SIG-M5 treated with dmso at 0.1 percent for 504 hours (cell line): ENCODE measurements at regions not wholly inside any gene's neighbourhood (a gene's known extent, or its start where the extent isn't known, plus 50 kb on each side); places are given as distances from the start of the nearest gene placed in this dataset.
"Not testable (repeated sequence)": the region's sequence is repeated elsewhere in the genome, so short reads cannot be mapped to it uniquely, and the experiment has no call there.

Experiments
- DNase-seq: peaks from one replicate; lab custom pipeline; 2025; ENCODE audit not compliant: unreplicated experiment; lab: John Stamatoyannopoulos, UW

GRCh38 chr10:108567899-108568752 lies 1355.2 kb downstream of the XPNPEP1 start:
- DNase-seq: no peak

DNA sequence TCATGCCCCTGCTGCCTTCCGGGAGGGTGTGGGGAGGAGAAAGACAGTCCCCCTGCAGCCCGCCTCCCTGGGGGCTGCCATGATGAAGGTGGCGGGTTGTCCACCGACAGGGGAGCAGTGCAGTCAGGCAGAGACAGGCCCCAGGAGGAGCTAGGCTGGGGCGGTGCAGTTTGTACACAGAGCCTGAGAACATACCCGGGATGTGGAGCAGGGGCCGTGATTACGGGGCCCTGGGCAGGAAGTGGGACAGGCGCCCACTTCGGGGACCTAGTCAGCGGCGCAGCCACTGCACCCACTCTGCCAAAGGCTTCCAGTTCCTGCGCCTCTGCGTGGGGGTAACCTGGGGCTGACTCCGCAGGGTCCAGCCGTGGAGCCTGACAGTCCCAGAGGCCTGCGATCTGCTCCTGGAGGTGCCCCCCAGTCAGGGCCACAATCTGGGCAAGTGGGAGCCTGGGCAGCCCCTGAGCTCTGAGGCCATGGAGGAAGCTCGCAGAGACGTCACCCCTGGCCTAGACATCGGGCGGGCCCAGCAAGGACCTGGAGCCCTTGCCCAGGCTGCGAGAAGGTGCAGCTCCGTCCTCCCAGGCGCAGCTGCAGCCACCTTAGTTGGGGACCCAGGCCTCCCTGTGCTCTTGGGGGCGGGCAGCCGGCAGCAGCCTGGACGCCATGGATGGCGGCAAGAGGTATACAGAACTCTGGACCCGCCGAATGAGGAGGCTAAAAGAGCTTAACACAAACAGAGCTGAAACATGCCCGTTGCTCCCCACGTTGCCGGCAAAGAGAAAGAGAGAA lies 1356.8 kb downstream of the XPNPEP1 start:
- DNase-seq: no peak

- DNase-seq: no peak
These were observed 1361.2 kb downstream of the XPNPEP1 start for GRCh38 chr10:108562105-108562504.

DNA sequence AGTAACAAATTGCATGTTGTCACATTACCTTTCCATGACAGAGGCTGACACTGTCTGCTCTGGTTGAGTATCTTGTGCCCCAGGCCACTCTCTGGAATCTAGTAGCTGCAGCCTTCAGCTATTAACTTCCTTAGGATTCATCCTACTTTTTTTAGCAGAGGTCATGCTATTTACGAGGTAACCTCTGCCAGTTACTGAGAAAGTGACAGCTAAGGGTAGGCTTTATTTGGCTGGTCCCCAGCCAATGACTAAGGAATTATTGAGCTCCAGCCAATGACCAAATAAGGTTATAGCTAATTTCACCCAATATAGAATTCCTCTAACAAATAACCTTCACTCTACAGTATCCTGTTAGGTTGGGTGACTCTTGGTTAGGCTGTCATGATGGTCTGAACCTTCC lies 1361.7 kb downstream of the XPNPEP1 start:
- no peak for DNase-seq

- no peak for DNase-seq
These were observed 1362.8 kb downstream of the XPNPEP1 start for GRCh38 chr10:108560488-108560887.

GRCh38 chr10:108556186-108556585 lies 1367.1 kb downstream of the XPNPEP1 start:
- DNase-seq: no peak

- no peak for DNase-seq
These were observed 1377.4 kb downstream of the XPNPEP1 start for GRCh38 chr10:108545921-108546320.

- peak; percentile 36 for DNase-seq
These were observed 1378.7 kb downstream of the XPNPEP1 start for GRCh38 chr10:108544500-108545120.

- DNase-seq: not testable (repeated sequence)
These were observed 1369.0 kb upstream of the SORCS1 start for GRCh38 chr10:108533551-108533950.

DNA sequence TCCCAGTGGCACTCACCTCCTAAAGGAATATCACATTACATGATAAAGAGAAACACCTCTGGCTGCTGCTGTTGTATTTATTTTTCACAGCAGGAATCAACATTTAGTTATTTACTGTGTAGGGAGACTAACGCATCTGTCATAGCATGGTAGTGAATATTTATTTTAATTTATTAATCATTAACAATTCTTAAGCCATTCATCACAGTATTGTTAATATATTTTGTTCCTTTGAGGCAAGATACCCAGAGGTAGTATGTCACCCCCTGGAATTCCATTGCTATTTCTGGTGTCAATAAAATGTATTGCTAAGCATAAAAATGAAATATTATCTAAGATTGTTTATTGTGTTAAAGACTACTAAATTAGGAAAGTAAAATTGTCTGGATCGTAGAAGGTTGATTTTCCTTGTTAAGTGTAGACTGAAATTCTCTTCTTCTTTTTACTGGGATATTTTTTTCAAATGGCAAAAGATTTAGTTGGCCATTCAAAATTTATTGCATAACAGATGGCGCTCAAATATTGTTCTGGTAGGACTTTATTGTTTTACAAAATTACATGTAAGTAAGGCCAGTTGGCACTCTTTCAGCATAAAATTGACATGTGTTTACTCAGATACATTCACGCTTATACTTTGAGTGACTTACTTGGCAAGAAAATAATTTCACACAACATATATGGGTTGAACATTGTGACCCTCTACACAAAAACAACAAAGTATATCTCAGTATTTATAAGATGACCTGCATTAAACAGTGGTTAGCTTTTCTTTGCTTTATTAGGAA lies 1358.7 kb upstream of the SORCS1 start:
- DNase-seq: no peak

DNA sequence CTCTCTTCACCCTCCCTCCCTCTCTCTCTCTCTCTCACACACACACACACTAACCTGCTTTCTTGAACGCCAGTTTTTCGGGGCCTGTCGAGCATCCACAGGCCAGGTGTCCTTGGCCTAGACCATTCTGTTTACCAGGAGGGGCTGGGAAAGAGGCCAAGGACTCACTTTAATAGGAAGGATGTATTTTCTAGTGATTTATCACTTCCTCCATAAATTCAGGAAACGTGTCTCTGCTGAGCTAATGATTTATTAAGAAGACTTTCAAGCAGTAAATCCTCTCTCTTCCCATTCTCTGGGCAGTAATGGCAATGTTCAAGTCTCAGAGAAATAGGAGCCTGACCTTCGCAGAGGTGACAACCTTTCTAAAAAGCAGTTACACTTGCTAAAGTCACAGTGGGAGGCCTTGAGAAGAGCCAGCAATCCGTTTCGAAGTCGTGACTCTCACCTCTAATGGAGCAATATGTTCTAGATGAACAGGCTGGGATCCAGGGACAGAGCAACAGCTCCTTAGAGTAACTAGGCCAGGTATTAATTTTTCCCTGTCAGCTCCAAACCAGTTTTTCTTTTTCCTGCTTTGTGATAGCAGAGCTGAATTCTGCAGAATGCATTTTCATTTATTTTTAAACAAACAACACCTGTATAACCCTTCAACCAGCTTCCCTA lies 1357.5 kb upstream of the SORCS1 start:
- no peak for DNase-seq

DNA sequence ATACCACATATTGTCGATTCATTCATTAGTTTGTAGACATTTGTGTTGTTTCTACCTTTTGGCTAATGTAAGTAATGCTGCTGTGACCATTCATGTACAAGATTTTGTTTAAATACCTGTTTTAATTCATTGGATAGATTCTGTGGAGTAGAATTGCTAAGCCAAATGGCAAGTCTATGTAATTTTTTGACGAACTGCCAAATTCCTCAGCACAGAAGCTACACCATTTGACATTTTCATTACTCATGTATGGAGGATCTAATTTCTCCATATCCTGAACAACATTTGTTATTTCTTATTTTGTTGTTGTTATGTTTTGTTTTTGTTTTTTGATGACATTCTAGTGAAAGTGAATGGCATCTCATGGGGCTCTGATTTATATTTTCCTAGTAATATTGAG lies 1351.3 kb upstream of the SORCS1 start:
- DNase-seq: no peak

- no peak for DNase-seq
These were observed 1335.9 kb upstream of the SORCS1 start for GRCh38 chr10:108500396-108500795.

- no peak for DNase-seq
These were observed 1331.6 kb upstream of the SORCS1 start for GRCh38 chr10:108496106-108496505.

DNA sequence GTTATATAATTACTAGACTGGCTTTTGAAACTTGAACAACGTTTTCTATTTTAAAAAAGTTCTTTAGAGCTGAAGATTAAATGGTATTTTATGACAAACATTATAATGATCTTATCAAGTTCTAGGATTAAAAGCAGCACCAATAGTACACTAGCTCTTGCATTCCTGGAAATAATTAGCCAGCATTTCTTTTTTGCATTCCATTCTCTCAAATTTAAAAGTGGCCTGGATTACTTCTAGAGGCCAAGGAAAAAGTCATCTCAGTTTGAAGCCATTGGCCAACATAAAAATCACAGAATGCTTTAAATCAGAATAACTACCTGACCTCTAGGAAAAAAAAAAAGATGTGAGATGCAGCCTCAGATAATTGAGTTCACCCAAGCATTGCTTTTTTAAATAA lies 1326.4 kb upstream of the SORCS1 start:
- no peak for DNase-seq

DNA sequence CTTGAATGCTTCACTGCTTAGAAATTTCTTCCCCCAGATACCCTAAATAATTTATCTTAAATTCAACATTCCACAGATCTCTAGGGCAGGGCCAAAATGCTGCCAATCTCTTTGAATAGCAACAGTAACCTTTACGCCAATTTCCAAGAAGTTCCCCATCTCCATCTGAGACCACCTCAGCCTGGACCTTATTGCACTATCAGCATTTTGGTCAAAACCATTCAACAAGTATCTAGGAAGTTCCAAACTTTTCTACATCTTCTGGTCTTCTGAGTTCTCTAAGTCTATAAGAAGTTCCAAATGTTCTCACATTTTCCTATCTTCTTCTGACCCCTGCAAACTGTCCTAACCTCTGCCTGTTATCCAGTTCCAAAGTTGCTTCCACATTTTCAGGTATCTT lies 1306.9 kb upstream of the SORCS1 start:
- DNase-seq: no peak

DNA sequence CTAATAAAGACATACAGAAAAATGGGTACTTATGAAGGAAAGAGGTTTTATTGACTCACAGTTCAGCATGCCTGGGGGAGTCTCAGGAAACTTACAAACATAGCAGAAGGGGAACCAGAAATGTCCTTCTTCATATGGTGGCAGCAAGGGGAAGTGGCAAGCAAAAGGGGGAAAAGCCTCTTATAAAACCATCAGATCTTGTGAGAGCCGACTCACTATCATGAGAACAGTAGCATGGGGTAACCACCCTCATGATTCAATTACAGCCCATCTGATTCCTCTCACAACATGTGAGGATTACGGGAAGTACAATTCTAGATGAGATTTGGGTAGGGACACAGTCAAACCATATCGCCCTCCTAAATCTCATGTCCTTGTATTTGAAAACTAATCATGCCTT lies 1305.4 kb upstream of the SORCS1 start:
- no peak for DNase-seq

- DNase-seq: no peak
These were observed 1301.5 kb upstream of the SORCS1 start for GRCh38 chr10:108465871-108466641.

DNA sequence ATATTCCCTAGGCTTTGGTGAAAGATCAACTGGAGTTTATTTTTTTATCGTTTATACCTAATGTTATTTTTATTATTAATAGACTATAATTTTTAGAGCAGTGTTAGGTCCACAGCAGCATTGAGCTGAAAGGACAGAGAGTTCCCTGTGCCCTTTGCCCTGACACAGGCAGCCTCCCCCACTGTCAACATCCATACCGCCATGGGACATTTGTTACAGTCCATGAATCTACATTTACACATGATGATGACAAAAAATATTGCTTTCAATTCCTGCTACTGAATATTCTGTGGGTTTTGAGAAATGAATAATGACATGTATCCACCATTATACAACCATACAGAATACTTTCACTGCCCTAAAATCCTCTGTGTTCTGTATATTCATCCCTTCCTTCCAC lies 1297.5 kb upstream of the SORCS1 start:
- DNase-seq: no peak

- no peak for DNase-seq
These were observed 1290.3 kb upstream of the SORCS1 start for GRCh38 chr10:108454793-108455192.
